Activated CD4-positive, alpha-beta T cell treated with anti-CD3 and anti-CD28 coated beads for 24 hours (primary cell): ENCODE measurements at regions not wholly inside any gene's neighbourhood (a gene's known extent, or its start where the extent isn't known, plus 50 kb on each side); places are given as distances from the start of the nearest gene placed in this dataset.

ENCODE experiments used
- DNase-seq, 2 donors: peaks; one replicate each; pipeline ENCODE4 v3.0.0-alpha.2; 2020; ENCODE audit warnings: low read depth in 2 of 2

GRCh38 chr2:122166820-122167219 lies 411.4 kb downstream of the TSN start:
- DNase-seq = no peak

- DNase-seq = no peak
Measured at GRCh38 chr2:122167515-122167914, 412.1 kb downstream of the TSN start.

- DNase-seq = no peak
Measured at GRCh38 chr2:122168799-122169198, 413.3 kb downstream of the TSN start.

GRCh38 chr2:122172812-122173211 lies 417.4 kb downstream of the TSN start:
- no peak for DNase-seq

GRCh38 chr2:122174061-122174460 lies 418.6 kb downstream of the TSN start:
- DNase-seq = no peak

- DNase-seq = no peak
Measured at GRCh38 chr2:122179492-122180165, 424.2 kb downstream of the TSN start.

GRCh38 chr2:122180972-122181371 lies 425.5 kb downstream of the TSN start:
- no peak for DNase-seq

GRCh38 chr2:122182616-122183355 lies 427.3 kb downstream of the TSN start:
- no peak for DNase-seq

- DNase-seq = no peak
Measured at GRCh38 chr2:122183890-122184289, 428.4 kb downstream of the TSN start.

- no peak for DNase-seq
Measured at GRCh38 chr2:122186761-122187222, 431.3 kb downstream of the TSN start.

GRCh38 chr2:122191331-122191730 lies 435.9 kb downstream of the TSN start:
- DNase-seq = no peak

- DNase-seq = no peak
Measured at GRCh38 chr2:122193622-122194021, 438.2 kb downstream of the TSN start.

GRCh38 chr2:122194546-122194945 lies 439.1 kb downstream of the TSN start:
- no peak for DNase-seq

GRCh38 chr2:122203523-122203922 lies 448.1 kb downstream of the TSN start:
- no peak for DNase-seq

- DNase-seq = no peak
Measured at GRCh38 chr2:122205641-122206040, 450.2 kb downstream of the TSN start.

- DNase-seq = no peak
Measured at GRCh38 chr2:122206101-122206500, 450.6 kb downstream of the TSN start.

GRCh38 chr2:122209377-122209776 lies 453.9 kb downstream of the TSN start:
- DNase-seq = no peak

GRCh38 chr2:122210065-122210464 lies 454.6 kb downstream of the TSN start:
- DNase-seq = no peak

GRCh38 chr2:122210898-122211856 lies 455.7 kb downstream of the TSN start:
- no peak for DNase-seq

- no peak for DNase-seq
Measured at GRCh38 chr2:122213312-122213711, 457.9 kb downstream of the TSN start.

- DNase-seq = no peak
Measured at GRCh38 chr2:122216071-122216470, 460.6 kb downstream of the TSN start.

- DNase-seq = no peak
Measured at GRCh38 chr2:122216901-122217300, 461.4 kb downstream of the TSN start.
